Cardiac muscle cell (in vitro differentiated cells and primary cell): ENCODE measurements at regions not wholly inside any gene's neighbourhood (a gene's known extent, or its start where the extent isn't known, plus 50 kb on each side); places are given as distances from the start of the nearest gene placed in this dataset.

Experiments
- DNase-seq, 2 donors: peaks; one replicate each; pipeline versions ENCODE4 v3.0.0 to v3.0.0-alpha.2; 2010 to 2017; ENCODE audit warnings: low read depth in 1 of 2, low spot score in 1 of 2
- H3K27ac ChIP-seq: fragments of 200-600 bp; sonication (generic); 2 replicates; pipeline ENCODE4 v1.5.1; 2016
- H3K27me3 ChIP-seq: fragments of 200-600 bp; sonication (generic); 2 replicates; pipeline ENCODE4 v1.6.0; 2016; ENCODE audit warnings: control low read depth
- H3K36me3 ChIP-seq: fragments of 200-600 bp; sonication (generic); 2 replicates; pipeline ENCODE4 v1.5.1; 2016; ENCODE audit warnings: control low read depth
- H3K4me1 ChIP-seq: fragments of 200-600 bp; sonication (generic); 2 replicates; pipeline ENCODE4 v1.8.1; 2017; ENCODE audit warnings: low read depth, mild to moderate bottlenecking, mixed run types
- H3K4me3 ChIP-seq: fragments of 200-600 bp; sonication (generic); 2 replicates; pipeline ENCODE4 v1.5.1; 2016; ENCODE audit warnings: mild to moderate bottlenecking
- H3K9me3 ChIP-seq: fragments of 200-600 bp; sonication (generic); 2 replicates; pipeline ENCODE4 v1.5.1; 2017; ENCODE audit warnings: low read depth, mild to moderate bottlenecking, control low read depth
- TF ChIP-seq, protein P1 (sequence below): IDR thresholded peaks from 2 replicates; pipeline ENCODE4 v1.5.1; 2012; ENCODE audit warnings: low read depth, mild to moderate bottlenecking, low read length

- DNase-seq: no peak
- Histone ChIP-seq H3K36me3 (no peaks in the 10 kb centered on the region), H3K9me3 (no peaks in the 10 kb centered on the region), H3K27me3 (no peaks in the 10 kb centered on the region), H3K4me1 (no peaks in the 10 kb centered on the region), H3K4me3 (no peak overlapping the region), H3K27ac (no peak overlapping the region)
- TF ChIP-seq, protein P1, sequence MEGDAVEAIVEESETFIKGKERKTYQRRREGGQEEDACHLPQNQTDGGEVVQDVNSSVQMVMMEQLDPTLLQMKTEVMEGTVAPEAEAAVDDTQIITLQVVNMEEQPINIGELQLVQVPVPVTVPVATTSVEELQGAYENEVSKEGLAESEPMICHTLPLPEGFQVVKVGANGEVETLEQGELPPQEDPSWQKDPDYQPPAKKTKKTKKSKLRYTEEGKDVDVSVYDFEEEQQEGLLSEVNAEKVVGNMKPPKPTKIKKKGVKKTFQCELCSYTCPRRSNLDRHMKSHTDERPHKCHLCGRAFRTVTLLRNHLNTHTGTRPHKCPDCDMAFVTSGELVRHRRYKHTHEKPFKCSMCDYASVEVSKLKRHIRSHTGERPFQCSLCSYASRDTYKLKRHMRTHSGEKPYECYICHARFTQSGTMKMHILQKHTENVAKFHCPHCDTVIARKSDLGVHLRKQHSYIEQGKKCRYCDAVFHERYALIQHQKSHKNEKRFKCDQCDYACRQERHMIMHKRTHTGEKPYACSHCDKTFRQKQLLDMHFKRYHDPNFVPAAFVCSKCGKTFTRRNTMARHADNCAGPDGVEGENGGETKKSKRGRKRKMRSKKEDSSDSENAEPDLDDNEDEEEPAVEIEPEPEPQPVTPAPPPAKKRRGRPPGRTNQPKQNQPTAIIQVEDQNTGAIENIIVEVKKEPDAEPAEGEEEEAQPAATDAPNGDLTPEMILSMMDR: no peak
Measured at GRCh38 chr10:80909254-80909653, 371.6 kb downstream of the SH2D4B start.

- DNase-seq: no peak
- TF ChIP-seq, protein P1: no peak
- Histone ChIP-seq H3K4me3 (no peak overlapping the region), H3K36me3 (no peaks in the 10 kb centered on the region), H3K27me3 (no peaks in the 10 kb centered on the region), H3K27ac (no peak overlapping the region), H3K4me1 (peaks cover 10% of the 10 kb centered on the region), H3K9me3 (no peaks in the 10 kb centered on the region)
Measured at GRCh38 chr10:80917636-80918035, 379.9 kb downstream of the SH2D4B start.

DNA sequence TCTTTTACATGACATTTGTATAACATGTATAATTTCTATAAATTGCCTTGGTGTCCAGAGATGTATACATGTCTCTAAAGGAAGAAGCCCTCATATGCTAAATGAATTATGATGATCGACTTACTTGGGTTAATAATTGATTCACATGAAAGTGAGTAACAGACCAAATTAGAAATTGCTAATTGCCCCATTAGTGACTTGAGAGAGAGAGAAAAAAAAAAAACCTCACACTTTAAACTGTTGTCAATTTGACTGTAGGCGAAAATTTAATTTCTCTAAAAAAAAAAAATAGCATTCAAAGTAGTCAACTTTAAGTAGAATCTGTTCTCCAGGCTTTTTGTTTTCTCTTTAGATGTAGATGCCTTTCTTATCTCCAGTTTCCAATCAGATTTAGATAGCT, 383.3 kb downstream of the SH2D4B start:
- H3K36me3 ChIP-seq: no peaks in the 10 kb centered on the region
- peaks cover 10% of the 10 kb centered on the region for H3K4me1 ChIP-seq
- DNase-seq: no peak
- TF ChIP-seq, protein P1: no peak
- no peak overlapping the region for H3K4me3 ChIP-seq
- no peaks in the 10 kb centered on the region for H3K9me3 ChIP-seq
- no peak overlapping the region for H3K27ac ChIP-seq
- no peaks in the 10 kb centered on the region for H3K27me3 ChIP-seq

DNA sequence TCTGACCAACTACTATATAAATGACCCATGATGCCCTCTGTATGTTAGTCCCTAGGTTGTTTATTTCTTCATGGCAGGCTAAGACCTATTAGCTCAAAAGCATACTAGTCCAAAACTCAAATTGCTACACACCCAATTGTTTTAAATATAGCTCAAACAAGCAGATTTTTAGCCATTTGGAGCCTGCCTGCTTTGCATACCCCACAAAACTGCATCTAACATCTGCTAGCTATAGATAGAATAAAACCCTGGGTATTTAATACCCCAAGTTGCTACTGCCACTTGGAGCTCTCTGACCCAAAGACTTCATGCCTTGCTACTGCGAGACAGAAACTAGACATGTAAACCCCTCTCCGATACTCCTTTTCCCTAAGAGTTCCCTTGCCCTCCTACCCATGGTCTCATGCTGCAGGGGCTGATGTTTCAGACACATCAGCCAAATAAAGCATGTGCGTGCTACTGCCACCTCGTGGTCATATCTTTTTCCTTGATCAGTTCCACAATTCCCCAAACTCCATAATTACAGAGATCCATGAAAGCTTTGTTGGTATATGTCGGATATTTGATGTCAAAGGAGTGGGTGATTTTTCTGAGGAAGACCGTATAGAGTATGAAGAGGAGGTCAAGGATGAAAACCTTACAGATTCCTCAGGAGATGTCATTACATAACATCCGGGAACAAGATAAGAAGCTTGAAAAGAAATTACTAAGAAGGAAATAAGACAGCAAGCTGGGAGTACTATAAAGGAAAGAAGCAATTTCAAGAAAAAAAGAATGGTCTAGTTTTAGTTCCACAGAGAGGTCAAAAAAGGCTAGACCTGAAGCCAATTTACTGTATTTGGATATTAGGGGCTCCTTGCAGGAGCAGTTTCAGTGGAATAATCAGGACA, 386.6 kb downstream of the SH2D4B start:
- no peak overlapping the region for H3K4me3 ChIP-seq
- no peaks in the 10 kb centered on the region for H3K36me3 ChIP-seq
- H3K4me1 ChIP-seq: peaks cover 13% of the 10 kb centered on the region
- peak; percentile 55 to 71 for DNase-seq
- no peaks in the 10 kb centered on the region for H3K27me3 ChIP-seq
- H3K27ac ChIP-seq: no peak overlapping the region
- no peaks in the 10 kb centered on the region for H3K9me3 ChIP-seq
- TF ChIP-seq, protein P1: peak; percentile 60

- Histone ChIP-seq H3K27ac (peak overlapping the region; percentile 6), H3K4me3 (no peak overlapping the region), H3K36me3 (no peaks in the 10 kb centered on the region), H3K4me1 (peaks cover 10% of the 10 kb centered on the region), H3K9me3 (no peaks in the 10 kb centered on the region), H3K27me3 (no peaks in the 10 kb centered on the region)
- TF ChIP-seq, protein P1: no peak
- peak in 1 of 2 donors; percentile 4 for DNase-seq
Measured at GRCh38 chr10:80927419-80928078, 389.8 kb downstream of the SH2D4B start.
